ENCODE measurements at regions not wholly inside any gene's neighbourhood (a gene's known extent, or its start where the extent isn't known, plus 50 kb on each side); places are given as distances from the start of the nearest gene placed in this dataset.

GRCh38 chr21:15326032-15326867, 261.4 kb upstream of the NRIP1 start:
- Histone ChIP-seq H3K4me3 (ENCODE audit: low read length) (no peak overlapping the region), H3K4me1 (ENCODE audit: control insufficient read depth in 2 of 2, insufficient read depth in 2 of 2, low read length in 2 of 2) (no peaks in the 10 kb centered on the region), H3K27ac (ENCODE audit: low read depth, low read length) (no peak overlapping the region), H3K27me3 (ENCODE audit: control insufficient read depth in 2 of 2, insufficient read depth in 2 of 2, low read length in 2 of 2) (no peaks in the 10 kb centered on the region), H3K9me3 (ENCODE audit: control insufficient read depth in 2 of 3, low read length in 3 of 3) (no peaks in the 10 kb centered on the region), H3K36me3 (ENCODE audit: control insufficient read depth in 2 of 3, insufficient read depth in 3 of 3, low read length in 3 of 3) (no peaks in the 10 kb centered on the region)
- CTCF ChIA-PET = no interaction called here
- peaks cover 0 to 7% (median 0%) of the 10 kb centered on the region in 5 donors for H3K27me3 Mint-ChIP-seq
- no peak for ATAC-seq
- no peaks in the 10 kb centered on the region for H3K4me1 Mint-ChIP-seq
- POLR2A ChIA-PET = no interaction called here
- peaks cover 0 to 3% (median 0%) of the 10 kb centered on the region in 11 donors for H3K9me3 Mint-ChIP-seq
- H3K36me3 Mint-ChIP-seq = no peaks in the 10 kb centered on the region
- DNase-seq = no peak
- H3K4me3 Mint-ChIP-seq = no peak overlapping the region
- no peak overlapping the region for H3K27ac Mint-ChIP-seq
- intact Hi-C loops (cut with micrococcal nuclease) = no loop called here

GRCh38 chr21:15327637-15328265, 263.0 kb upstream of the NRIP1 start:
- intact Hi-C loops (cut with micrococcal nuclease) = no loop called here
- Histone ChIP-seq H3K27ac (ENCODE audit: low read depth, low read length) (no peak overlapping the region), H3K27me3 (ENCODE audit: control insufficient read depth in 2 of 2, insufficient read depth in 2 of 2, low read length in 2 of 2) (no peaks in the 10 kb centered on the region), H3K4me1 (ENCODE audit: control insufficient read depth in 2 of 2, insufficient read depth in 2 of 2, low read length in 2 of 2) (no peaks in the 10 kb centered on the region), H3K9me3 (ENCODE audit: control insufficient read depth in 2 of 3, low read length in 3 of 3) (no peaks in the 10 kb centered on the region), H3K4me3 (ENCODE audit: low read length) (no peak overlapping the region), H3K36me3 (ENCODE audit: control insufficient read depth in 2 of 3, insufficient read depth in 3 of 3, low read length in 3 of 3) (no peaks in the 10 kb centered on the region)
- ATAC-seq (no peak), DNase-seq (no peak)
- Mint-ChIP-seq H3K4me3 (no peak overlapping the region), H3K27ac (no peak overlapping the region), H3K27me3 (peaks cover 0 to 7% (median 0%) of the 10 kb centered on the region in 5 donors), H3K4me1 (no peaks in the 10 kb centered on the region), H3K9me3 (peaks cover 0 to 3% (median 0%) of the 10 kb centered on the region in 11 donors), H3K36me3 (no peaks in the 10 kb centered on the region)
- ChIA-PET CTCF (interaction anchor here (0.8 kb wide), 1 partner anchor 27 kb away, joined by 3 read pairs; no protein-coding TSS in a partner anchor), POLR2A (no interaction called here)

GRCh38 chr21:15329191-15329590, 264.4 kb upstream of the NRIP1 start:
- Histone ChIP-seq H3K36me3 (ENCODE audit: control insufficient read depth in 2 of 3, insufficient read depth in 3 of 3, low read length in 3 of 3) (no peaks in the 10 kb centered on the region), H3K27ac (ENCODE audit: low read depth, low read length) (no peak overlapping the region), H3K27me3 (ENCODE audit: control insufficient read depth in 2 of 2, insufficient read depth in 2 of 2, low read length in 2 of 2) (no peaks in the 10 kb centered on the region), H3K9me3 (ENCODE audit: control insufficient read depth in 2 of 3, low read length in 3 of 3) (no peaks in the 10 kb centered on the region), H3K4me1 (ENCODE audit: control insufficient read depth in 2 of 2, insufficient read depth in 2 of 2, low read length in 2 of 2) (no peaks in the 10 kb centered on the region), H3K4me3 (ENCODE audit: low read length) (no peak overlapping the region)
- ATAC-seq (no peak), DNase-seq (no peak)
- H3K4me1 Mint-ChIP-seq = no peaks in the 10 kb centered on the region
- ChIA-PET CTCF (no interaction called here), POLR2A (no interaction called here)
- intact Hi-C loops (cut with micrococcal nuclease) = no loop called here
- H3K9me3 Mint-ChIP-seq = peaks cover 0 to 3% (median 0%) of the 10 kb centered on the region in 11 donors
- no peaks in the 10 kb centered on the region for H3K36me3 Mint-ChIP-seq
- H3K4me3 Mint-ChIP-seq = no peak overlapping the region
- peaks cover 0 to 10% (median 0%) of the 10 kb centered on the region in 5 donors for H3K27me3 Mint-ChIP-seq
- no peak overlapping the region for H3K27ac Mint-ChIP-seq

GRCh38 chr21:15330872-15331271, 266.1 kb upstream of the NRIP1 start:
- Mint-ChIP-seq H3K27ac (no peak overlapping the region), H3K27me3 (peaks cover 0 to 10% (median 0%) of the 10 kb centered on the region in 5 donors), H3K4me3 (no peak overlapping the region), H3K9me3 (peaks cover 0 to 3% (median 0%) of the 10 kb centered on the region in 11 donors), H3K36me3 (no peaks in the 10 kb centered on the region), H3K4me1 (no peaks in the 10 kb centered on the region)
- CTCF ChIA-PET = no interaction called here
- intact Hi-C loops (cut with micrococcal nuclease) = no loop called here
- Histone ChIP-seq H3K9me3 (ENCODE audit: control insufficient read depth in 2 of 3, low read length in 3 of 3) (no peaks in the 10 kb centered on the region), H3K4me3 (ENCODE audit: low read length) (no peak overlapping the region), H3K4me1 (ENCODE audit: control insufficient read depth in 2 of 2, insufficient read depth in 2 of 2, low read length in 2 of 2) (no peaks in the 10 kb centered on the region), H3K27ac (ENCODE audit: low read depth, low read length) (no peak overlapping the region), H3K36me3 (ENCODE audit: control insufficient read depth in 2 of 3, insufficient read depth in 3 of 3, low read length in 3 of 3) (no peaks in the 10 kb centered on the region), H3K27me3 (ENCODE audit: control insufficient read depth in 2 of 2, insufficient read depth in 2 of 2, low read length in 2 of 2) (no peaks in the 10 kb centered on the region)
- DNase-seq (no peak), ATAC-seq (no peak)
- POLR2A ChIA-PET = no interaction called here

GRCh38 chr21:15332572-15332971, 267.8 kb upstream of the NRIP1 start:
- no peak overlapping the region for H3K4me3 ChIP-seq (ENCODE audit: low read length)
- no peaks in the 10 kb centered on the region for H3K4me1 Mint-ChIP-seq
- H3K27me3 ChIP-seq (ENCODE audit: control insufficient read depth in 2 of 2, insufficient read depth in 2 of 2, low read length in 2 of 2) = no peaks in the 10 kb centered on the region
- H3K9me3 Mint-ChIP-seq = peaks cover 0 to 1% (median 0%) of the 10 kb centered on the region in 11 donors
- H3K36me3 Mint-ChIP-seq = no peaks in the 10 kb centered on the region
- CTCF ChIA-PET = interaction anchor here (0.7 kb wide), 1 partner anchor 447 kb away, joined by 4 read pairs; no protein-coding TSS in a partner anchor
- DNase-seq (no peak), ATAC-seq (no peak)
- intact Hi-C loops (cut with micrococcal nuclease) = no loop called here
- H3K27ac Mint-ChIP-seq = no peak overlapping the region
- H3K9me3 ChIP-seq (ENCODE audit: control insufficient read depth in 2 of 3, low read length in 3 of 3) = no peaks in the 10 kb centered on the region
- H3K27ac ChIP-seq (ENCODE audit: low read depth, low read length) = no peak overlapping the region
- H3K4me3 Mint-ChIP-seq = no peak overlapping the region
- H3K27me3 Mint-ChIP-seq = peaks cover 0 to 10% (median 3%) of the 10 kb centered on the region in 5 donors
- H3K4me1 ChIP-seq (ENCODE audit: control insufficient read depth in 2 of 2, insufficient read depth in 2 of 2, low read length in 2 of 2) = no peaks in the 10 kb centered on the region
- H3K36me3 ChIP-seq (ENCODE audit: control insufficient read depth in 2 of 3, insufficient read depth in 3 of 3, low read length in 3 of 3) = no peaks in the 10 kb centered on the region
- POLR2A ChIA-PET = no interaction called here

- intact Hi-C loops (cut with micrococcal nuclease) = no loop called here
- H3K4me3 Mint-ChIP-seq = no peak overlapping the region
- CTCF ChIA-PET = no interaction called here
- POLR2A ChIA-PET = no interaction called here
- DNase-seq (no peak), ATAC-seq (no peak)
- no peaks in the 10 kb centered on the region for H3K36me3 Mint-ChIP-seq
- no peaks in the 10 kb centered on the region for H3K27me3 ChIP-seq (ENCODE audit: control insufficient read depth in 2 of 2, insufficient read depth in 2 of 2, low read length in 2 of 2)
- no peaks in the 10 kb centered on the region for H3K9me3 ChIP-seq (ENCODE audit: control insufficient read depth in 2 of 3, low read length in 3 of 3)
- no peak overlapping the region for H3K27ac Mint-ChIP-seq
- no peaks in the 10 kb centered on the region for H3K9me3 Mint-ChIP-seq
- no peak overlapping the region for H3K27ac ChIP-seq (ENCODE audit: low read depth, low read length)
- H3K4me3 ChIP-seq (ENCODE audit: low read length) = no peak overlapping the region
- H3K4me1 ChIP-seq (ENCODE audit: control insufficient read depth in 2 of 2, insufficient read depth in 2 of 2, low read length in 2 of 2) = no peaks in the 10 kb centered on the region
- peaks cover 0 to 11% (median 3%) of the 10 kb centered on the region in 5 donors for H3K27me3 Mint-ChIP-seq
- H3K36me3 ChIP-seq (ENCODE audit: control insufficient read depth in 2 of 3, insufficient read depth in 3 of 3, low read length in 3 of 3) = no peaks in the 10 kb centered on the region
- H3K4me1 Mint-ChIP-seq = no peaks in the 10 kb centered on the region
Observed at GRCh38 chr21:15333136-15333710, 268.4 kb upstream of the NRIP1 start.
